OCI-LY3 (cell line): ENCODE measurements at regions not wholly inside any gene's neighbourhood (a gene's known extent, or its start where the extent isn't known, plus 50 kb on each side); places are given as distances from the start of the nearest gene placed in this dataset.
"Not testable (repeated sequence)": the region's sequence is repeated elsewhere in the genome, so short reads cannot be mapped to it uniquely, and the experiment has no call there.

Experiments
- EZH2phosphoT487 ChIP-seq: fragments of 200-600 bp; shearing (Covaris generic); IDR thresholded peaks from 2 replicates; pipeline ENCODE4 v1.6.1; 2018; ENCODE audit warnings: antibody characterized with exemption, mixed run types, low read depth
- TF ChIP-seq, protein P1 (sequence below): fragments of 200-600, 300-600 bp; sonication (generic); IDR thresholded peaks from 2 replicates; pipeline ENCODE4 v1.5.1; 2014; ENCODE audit warnings: antibody characterized with exemption, low read length, low read depth

GRCh38 chr3:18552579-18553105 is 127.5 kb upstream of the SATB1 start:
- TF ChIP-seq, protein P1, sequence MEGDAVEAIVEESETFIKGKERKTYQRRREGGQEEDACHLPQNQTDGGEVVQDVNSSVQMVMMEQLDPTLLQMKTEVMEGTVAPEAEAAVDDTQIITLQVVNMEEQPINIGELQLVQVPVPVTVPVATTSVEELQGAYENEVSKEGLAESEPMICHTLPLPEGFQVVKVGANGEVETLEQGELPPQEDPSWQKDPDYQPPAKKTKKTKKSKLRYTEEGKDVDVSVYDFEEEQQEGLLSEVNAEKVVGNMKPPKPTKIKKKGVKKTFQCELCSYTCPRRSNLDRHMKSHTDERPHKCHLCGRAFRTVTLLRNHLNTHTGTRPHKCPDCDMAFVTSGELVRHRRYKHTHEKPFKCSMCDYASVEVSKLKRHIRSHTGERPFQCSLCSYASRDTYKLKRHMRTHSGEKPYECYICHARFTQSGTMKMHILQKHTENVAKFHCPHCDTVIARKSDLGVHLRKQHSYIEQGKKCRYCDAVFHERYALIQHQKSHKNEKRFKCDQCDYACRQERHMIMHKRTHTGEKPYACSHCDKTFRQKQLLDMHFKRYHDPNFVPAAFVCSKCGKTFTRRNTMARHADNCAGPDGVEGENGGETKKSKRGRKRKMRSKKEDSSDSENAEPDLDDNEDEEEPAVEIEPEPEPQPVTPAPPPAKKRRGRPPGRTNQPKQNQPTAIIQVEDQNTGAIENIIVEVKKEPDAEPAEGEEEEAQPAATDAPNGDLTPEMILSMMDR: not testable (repeated sequence)
- TF ChIP-seq EZH2phosphoT487: not testable (repeated sequence)
